HCT116 (cell line): ENCODE measurements at regions not wholly inside any gene's neighbourhood (a gene's known extent, or its start where the extent isn't known, plus 50 kb on each side); places are given as distances from the start of the nearest gene placed in this dataset.

Experiments used
- ATAC-seq: fragments of 200-7000 bp; cut with Tn5 transposase; 2 replicates; pipeline ENCODE4 v1.9.1; 2020; ENCODE audit warnings: mild to moderate bottlenecking, moderate library complexity
- BruUV-seq: library from RNA; stranded (reverse); fragments of 400-500 nt; replicated peaks from 2 replicates; lab custom pipeline; 2021; lab: Mats Ljungman, UMichigan
- CTCF ChIA-PET: fragments of 300-600 bp; sonication (Branson Sonifier 250); formaldehyde crosslinking; loops from one replicate; lab custom pipeline; 2021; ENCODE audit warnings: antibody characterized with exemption; lab: Charles Lee
- POLR2A ChIA-PET: fragments of 300-600, 350-600 bp; sonication (Branson Sonifier 250); formaldehyde crosslinking; loops from one replicate; lab custom pipeline; 2021; ENCODE audit warnings: antibody characterized with exemption; lab: Charles Lee
- RAD21 ChIA-PET, 2 experiments: fragments of 300-600 bp; sonication (Branson Sonifier 250); formaldehyde crosslinking; loops; one replicate each; lab custom pipeline; 2023; ENCODE audit warnings: low total read pairs in 2 of 2; ENCODE audit not compliant: uncharacterized antibody in 2 of 2, unreplicated experiment in 2 of 2, low non-redundant PET in 1 of 2; lab: Charles Lee
- DNase-seq: peaks from one replicate; pipeline ENCODE4 v3.0.0-alpha.2; 2010; ENCODE audit warnings: low read depth, low spot score
- H2AFZ ChIP-seq: fragments of 200-600 bp; shearing (Covaris generic), sonication (generic); 2 replicates; pipeline ENCODE4 v1.6.1; 2017; ENCODE audit warnings: low read depth, mixed run types, mixed read lengths, antibody characterized with exemption, low read length; ENCODE audit not compliant: poor library complexity, severe bottlenecking
- H3K27ac ChIP-seq: 2 replicates; pipeline ENCODE4 v1.5.1; 2012; ENCODE audit warnings: low read depth, low read length
- H3K27me3 ChIP-seq: fragments of 200-600 bp; sonication (generic); 2 replicates; pipeline ENCODE4 v1.6.1; 2016; ENCODE audit warnings: mixed run types, low read length, mixed read lengths; ENCODE audit not compliant: insufficient read depth
- H3K36me3 ChIP-seq, 2 experiments: fragments of 200-500 bp in 1 of 2; fragments of 200-600 bp in 1 of 2; sonication (Bioruptor generic) in 1 of 2; sonication (generic) in 1 of 2; 2 replicates each; pipeline versions ENCODE4 v1.5.1 to v1.6.1; 2014 to 2016; ENCODE audit warnings: low read length in 2 of 2, inconsistent platforms in 1 of 2, mixed read lengths in 1 of 2, mixed run types in 1 of 2; ENCODE audit not compliant: insufficient read depth in 2 of 2, control insufficient read depth in 1 of 2
- H3K4me1 ChIP-seq, 2 experiments: fragments of 200-600 bp in 1 of 2; sonication (generic) in 1 of 2; 2 replicates each; pipeline versions ENCODE4 v1.5.1 to v1.6.1; 2012 to 2017; ENCODE audit warnings: low read length in 2 of 2, inconsistent platforms in 1 of 2, mild to moderate bottlenecking in 1 of 2, mixed read lengths in 1 of 2, mixed run types in 1 of 2, moderate library complexity in 1 of 2; ENCODE audit not compliant: insufficient read depth in 2 of 2, control insufficient read depth in 1 of 2
- H3K4me2 ChIP-seq: fragments of 200-600 bp; sonication (generic); 2 replicates; pipeline ENCODE4 v1.6.1; 2017; ENCODE audit warnings: mixed run types, low read length, mixed read lengths
- H3K4me3 ChIP-seq, 2 experiments: fragments of 200-600 bp in 1 of 2; sonication (generic) in 1 of 2; replicated peaks in 1 of 2; 2 replicates each; pipeline ENCODE4 v1.5.1; 2011 to 2016; ENCODE audit warnings: low read length in 2 of 2, control low read depth in 1 of 2, low read depth in 1 of 2, mild to moderate bottlenecking in 1 of 2, mixed read lengths in 1 of 2, mixed run types in 1 of 2
- H3K79me2 ChIP-seq: fragments of 200-600 bp; sonication (generic); 2 replicates; pipeline ENCODE4 v1.6.1; 2017; ENCODE audit warnings: mild to moderate bottlenecking, mixed run types, low read length, moderate library complexity, mixed read lengths; ENCODE audit not compliant: insufficient read depth
- H3K9ac ChIP-seq: fragments of 200-600 bp; sonication (generic); 2 replicates; pipeline ENCODE4 v1.6.1; 2016; ENCODE audit warnings: low read length, mixed read lengths
- H3K9me2 ChIP-seq: fragments of 200-600 bp; sonication (generic), shearing (Covaris generic); 2 replicates; pipeline ENCODE4 v1.6.1; 2017; ENCODE audit warnings: mixed run types, mild to moderate bottlenecking, moderate library complexity; ENCODE audit not compliant: insufficient read depth
- H3K9me3 ChIP-seq, 2 experiments: fragments of 200-500 bp in 1 of 2; fragments of 200-600 bp in 1 of 2; sonication (Bioruptor generic) in 1 of 2; sonication (generic) in 1 of 2; 2 replicates each; pipeline ENCODE4 v1.6.1; 2014 to 2017; ENCODE audit warnings: low read length in 2 of 2, mixed read lengths in 2 of 2, inconsistent platforms in 1 of 2, low read depth in 1 of 2, mild to moderate bottlenecking in 1 of 2, mixed run types in 1 of 2, moderate library complexity in 1 of 2; ENCODE audit not compliant: control insufficient read depth in 1 of 2, insufficient read depth in 1 of 2
- H4K20me1 ChIP-seq: fragments of 200-600 bp; sonication (generic), shearing (Covaris generic); 2 replicates; pipeline ENCODE4 v1.6.1; 2017; ENCODE audit warnings: mixed run types, mild to moderate bottlenecking, moderate library complexity; ENCODE audit not compliant: insufficient read depth
- CBX3 ChIP-seq: IDR thresholded peaks from 2 replicates; pipeline ENCODE4 v1.6.1; 2012; ENCODE audit warnings: low read depth
- CEBPB ChIP-seq: IDR thresholded peaks from 2 replicates; pipeline ENCODE4 v1.6.1; 2012; ENCODE audit warnings: low read depth
- ELF1 ChIP-seq: IDR thresholded peaks from 2 replicates; pipeline ENCODE4 v1.6.1; 2012; ENCODE audit warnings: low read depth, borderline replicate concordance
- EZH2 ChIP-seq: fragments of 200-600 bp; sonication (generic); IDR thresholded peaks from 2 replicates; pipeline ENCODE4 v1.6.1; 2017; ENCODE audit warnings: antibody characterized with exemption, mixed run types
- EZH2phosphoT487 ChIP-seq: fragments of 200-600 bp; IDR thresholded peaks from 2 replicates; pipeline ENCODE4 v1.6.1; 2018; ENCODE audit warnings: antibody characterized with exemption, borderline replicate concordance
- FOSL1 ChIP-seq: IDR thresholded peaks from 2 replicates; pipeline ENCODE4 v1.6.1; 2012; ENCODE audit warnings: low read depth
- JUND ChIP-seq: IDR thresholded peaks from 2 replicates; pipeline ENCODE4 v1.6.1; 2012
- POLR2A ChIP-seq: IDR thresholded peaks from 2 replicates; pipeline ENCODE4 v1.7.0; 2011; ENCODE audit warnings: borderline replicate concordance; ENCODE audit not compliant: insufficient read depth, insufficient read length; ENCODE audit errors: extremely low read depth
- SP1 ChIP-seq: IDR thresholded peaks from 2 replicates; pipeline ENCODE4 v1.6.1; 2012; ENCODE audit warnings: low read depth
- SRF ChIP-seq: IDR thresholded peaks from 2 replicates; pipeline ENCODE4 v1.6.1; 2012; ENCODE audit warnings: low read depth
- ZNF274 ChIP-seq: fragments of 200-500 bp; sonication (Bioruptor generic); IDR thresholded peaks from 2 replicates; pipeline ENCODE4 v1.6.1; 2014; ENCODE audit warnings: mild to moderate bottlenecking, low read depth, low read length, inconsistent platforms
- intact Hi-C: fragments of 100-400 bp; cut with micrococcal nuclease; formaldehyde crosslinking; loops from 2 replicates; pipeline ENCODE4 v1.10.0; 2022
- TF ChIP-seq, protein P1 (sequence below): IDR thresholded peaks from 2 replicates; pipeline ENCODE4 v1.6.1; 2012
- TF ChIP-seq, protein P2 (sequence below), 3 experiments: fragments of 200-600 bp in 1 of 3; sonication (generic) in 1 of 3; IDR thresholded peaks in 2 of 3; conservative IDR thresholded peaks in 1 of 3; 2 replicates each; pipeline ENCODE4 v1.5.1; 2012 to 2017; ENCODE audit warnings: low read depth in 2 of 3, low read length in 2 of 3, antibody characterized with exemption in 1 of 3, borderline replicate concordance in 1 of 3, control low read depth in 1 of 3, mild to moderate bottlenecking in 1 of 3, mixed read lengths in 1 of 3, mixed run types in 1 of 3, moderate library complexity in 1 of 3; ENCODE audit not compliant: insufficient read depth in 1 of 3
- TF ChIP-seq, protein P3 (sequence below): IDR thresholded peaks from 2 replicates; pipeline ENCODE4 v1.6.1; 2012; ENCODE audit warnings: low read depth
- TF ChIP-seq, protein P4 (sequence below): IDR thresholded peaks from 2 replicates; pipeline ENCODE4 v1.6.1; 2012

DNA sequence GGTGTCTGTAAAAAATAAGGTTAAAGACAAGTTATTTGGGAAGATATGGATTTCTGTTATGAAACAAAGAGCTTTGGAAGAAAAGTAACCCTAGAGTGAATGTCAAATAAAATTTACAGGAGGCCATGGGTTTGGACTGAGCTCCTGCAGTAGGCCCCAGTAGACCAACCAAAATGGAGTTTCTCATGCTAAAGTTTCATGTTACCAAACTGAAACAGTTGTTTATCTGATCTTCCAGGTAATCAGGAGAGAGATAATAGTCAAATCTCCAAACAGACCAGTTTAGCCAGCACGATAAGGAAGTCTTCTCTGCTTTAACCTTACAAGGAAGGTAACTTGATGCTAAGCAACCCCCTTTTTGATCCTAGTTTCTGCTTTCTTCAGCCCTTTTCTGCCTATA lies 60.7 kb upstream of the ICA1 start:
- no peak overlapping the region for H3K9ac ChIP-seq
- H3K4me3 ChIP-seq = no peak overlapping the region
- ChIA-PET POLR2A (no interaction called here), RAD21 (no interaction called here), CTCF (no interaction called here)
- H3K27ac ChIP-seq = no peak overlapping the region
- TF ChIP-seq, protein P1, sequence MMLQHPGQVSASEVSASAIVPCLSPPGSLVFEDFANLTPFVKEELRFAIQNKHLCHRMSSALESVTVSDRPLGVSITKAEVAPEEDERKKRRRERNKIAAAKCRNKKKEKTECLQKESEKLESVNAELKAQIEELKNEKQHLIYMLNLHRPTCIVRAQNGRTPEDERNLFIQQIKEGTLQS = no peak
- TF ChIP-seq POLR2A = no peak
- no peak for TF ChIP-seq CEBPB
- TF ChIP-seq, protein P2, sequence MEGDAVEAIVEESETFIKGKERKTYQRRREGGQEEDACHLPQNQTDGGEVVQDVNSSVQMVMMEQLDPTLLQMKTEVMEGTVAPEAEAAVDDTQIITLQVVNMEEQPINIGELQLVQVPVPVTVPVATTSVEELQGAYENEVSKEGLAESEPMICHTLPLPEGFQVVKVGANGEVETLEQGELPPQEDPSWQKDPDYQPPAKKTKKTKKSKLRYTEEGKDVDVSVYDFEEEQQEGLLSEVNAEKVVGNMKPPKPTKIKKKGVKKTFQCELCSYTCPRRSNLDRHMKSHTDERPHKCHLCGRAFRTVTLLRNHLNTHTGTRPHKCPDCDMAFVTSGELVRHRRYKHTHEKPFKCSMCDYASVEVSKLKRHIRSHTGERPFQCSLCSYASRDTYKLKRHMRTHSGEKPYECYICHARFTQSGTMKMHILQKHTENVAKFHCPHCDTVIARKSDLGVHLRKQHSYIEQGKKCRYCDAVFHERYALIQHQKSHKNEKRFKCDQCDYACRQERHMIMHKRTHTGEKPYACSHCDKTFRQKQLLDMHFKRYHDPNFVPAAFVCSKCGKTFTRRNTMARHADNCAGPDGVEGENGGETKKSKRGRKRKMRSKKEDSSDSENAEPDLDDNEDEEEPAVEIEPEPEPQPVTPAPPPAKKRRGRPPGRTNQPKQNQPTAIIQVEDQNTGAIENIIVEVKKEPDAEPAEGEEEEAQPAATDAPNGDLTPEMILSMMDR (IDR thresholded peaks at IDR 0.05 in 2 of 3, conservative IDR thresholded peaks at IDR 0.05 in 1 of 3; ENCODE audit: borderline replicate concordance in 1 of 3, insufficient read depth in 1 of 3, low read depth in 2 of 3, low read length in 2 of 3) = no peak
- no peak for TF ChIP-seq CBX3
- TF ChIP-seq ELF1 = no peak
- TF ChIP-seq, protein P3, sequence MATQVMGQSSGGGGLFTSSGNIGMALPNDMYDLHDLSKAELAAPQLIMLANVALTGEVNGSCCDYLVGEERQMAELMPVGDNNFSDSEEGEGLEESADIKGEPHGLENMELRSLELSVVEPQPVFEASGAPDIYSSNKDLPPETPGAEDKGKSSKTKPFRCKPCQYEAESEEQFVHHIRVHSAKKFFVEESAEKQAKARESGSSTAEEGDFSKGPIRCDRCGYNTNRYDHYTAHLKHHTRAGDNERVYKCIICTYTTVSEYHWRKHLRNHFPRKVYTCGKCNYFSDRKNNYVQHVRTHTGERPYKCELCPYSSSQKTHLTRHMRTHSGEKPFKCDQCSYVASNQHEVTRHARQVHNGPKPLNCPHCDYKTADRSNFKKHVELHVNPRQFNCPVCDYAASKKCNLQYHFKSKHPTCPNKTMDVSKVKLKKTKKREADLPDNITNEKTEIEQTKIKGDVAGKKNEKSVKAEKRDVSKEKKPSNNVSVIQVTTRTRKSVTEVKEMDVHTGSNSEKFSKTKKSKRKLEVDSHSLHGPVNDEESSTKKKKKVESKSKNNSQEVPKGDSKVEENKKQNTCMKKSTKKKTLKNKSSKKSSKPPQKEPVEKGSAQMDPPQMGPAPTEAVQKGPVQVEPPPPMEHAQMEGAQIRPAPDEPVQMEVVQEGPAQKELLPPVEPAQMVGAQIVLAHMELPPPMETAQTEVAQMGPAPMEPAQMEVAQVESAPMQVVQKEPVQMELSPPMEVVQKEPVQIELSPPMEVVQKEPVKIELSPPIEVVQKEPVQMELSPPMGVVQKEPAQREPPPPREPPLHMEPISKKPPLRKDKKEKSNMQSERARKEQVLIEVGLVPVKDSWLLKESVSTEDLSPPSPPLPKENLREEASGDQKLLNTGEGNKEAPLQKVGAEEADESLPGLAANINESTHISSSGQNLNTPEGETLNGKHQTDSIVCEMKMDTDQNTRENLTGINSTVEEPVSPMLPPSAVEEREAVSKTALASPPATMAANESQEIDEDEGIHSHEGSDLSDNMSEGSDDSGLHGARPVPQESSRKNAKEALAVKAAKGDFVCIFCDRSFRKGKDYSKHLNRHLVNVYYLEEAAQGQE = no peak
- no peak for TF ChIP-seq JUND
- TF ChIP-seq ZNF274 = no peak
- TF ChIP-seq, protein P4, sequence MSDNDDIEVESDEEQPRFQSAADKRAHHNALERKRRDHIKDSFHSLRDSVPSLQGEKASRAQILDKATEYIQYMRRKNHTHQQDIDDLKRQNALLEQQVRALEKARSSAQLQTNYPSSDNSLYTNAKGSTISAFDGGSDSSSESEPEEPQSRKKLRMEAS = no peak
- no peak for TF ChIP-seq SP1
- TF ChIP-seq EZH2phosphoT487 = no peak
- no peak for TF ChIP-seq EZH2
- TF ChIP-seq FOSL1 = no peak
- no peak for TF ChIP-seq SRF
- H4K20me1 ChIP-seq = no peaks in the 10 kb centered on the region
- no peaks in the 10 kb centered on the region for H3K36me3 ChIP-seq
- BruUV-seq = no TSS peak
- no peaks in the 10 kb centered on the region for H3K4me1 ChIP-seq
- no peak overlapping the region for H2AFZ ChIP-seq
- no peaks in the 10 kb centered on the region; a peak in 2 of 4 replicates for H3K9me3 ChIP-seq
- ATAC-seq = no peak
- H3K4me2 ChIP-seq = no peak overlapping the region
- no peaks in the 10 kb centered on the region for H3K27me3 ChIP-seq
- H3K79me2 ChIP-seq = no peaks in the 10 kb centered on the region
- H3K9me2 ChIP-seq = no peaks in the 10 kb centered on the region
- intact Hi-C loops = no loop called here
- DNase-seq = no peak
